HCT116 (cell line): ENCODE measurements at regions not wholly inside any gene's neighbourhood (a gene's known extent, or its start where the extent isn't known, plus 50 kb on each side); places are given as distances from the start of the nearest gene placed in this dataset.

Experiments used
- ATAC-seq: fragments of 200-7000 bp; cut with Tn5 transposase; 2 replicates; pipeline ENCODE4 v1.9.1; 2020; ENCODE audit warnings: mild to moderate bottlenecking, moderate library complexity
- BruUV-seq: library from RNA; stranded (reverse); fragments of 400-500 nt; replicated peaks from 2 replicates; lab custom pipeline; 2021; lab: Mats Ljungman, UMichigan
- CTCF ChIA-PET: fragments of 300-600 bp; sonication (Branson Sonifier 250); formaldehyde crosslinking; loops from one replicate; lab custom pipeline; 2021; ENCODE audit warnings: antibody characterized with exemption; lab: Charles Lee
- POLR2A ChIA-PET: fragments of 300-600, 350-600 bp; sonication (Branson Sonifier 250); formaldehyde crosslinking; loops from one replicate; lab custom pipeline; 2021; ENCODE audit warnings: antibody characterized with exemption; lab: Charles Lee
- RAD21 ChIA-PET, 2 experiments: fragments of 300-600 bp; sonication (Branson Sonifier 250); formaldehyde crosslinking; loops; one replicate each; lab custom pipeline; 2023; ENCODE audit warnings: low total read pairs in 2 of 2; ENCODE audit not compliant: uncharacterized antibody in 2 of 2, unreplicated experiment in 2 of 2, low non-redundant PET in 1 of 2; lab: Charles Lee
- DNase-seq: peaks from one replicate; pipeline ENCODE4 v3.0.0-alpha.2; 2010; ENCODE audit warnings: low read depth, low spot score
- H2AFZ ChIP-seq: fragments of 200-600 bp; shearing (Covaris generic), sonication (generic); 2 replicates; pipeline ENCODE4 v1.6.1; 2017; ENCODE audit warnings: low read depth, mixed run types, mixed read lengths, antibody characterized with exemption, low read length; ENCODE audit not compliant: poor library complexity, severe bottlenecking
- H3K27ac ChIP-seq: 2 replicates; pipeline ENCODE4 v1.5.1; 2012; ENCODE audit warnings: low read depth, low read length
- H3K27me3 ChIP-seq: fragments of 200-600 bp; sonication (generic); 2 replicates; pipeline ENCODE4 v1.6.1; 2016; ENCODE audit warnings: mixed run types, low read length, mixed read lengths; ENCODE audit not compliant: insufficient read depth
- H3K36me3 ChIP-seq, 2 experiments: fragments of 200-500 bp in 1 of 2; fragments of 200-600 bp in 1 of 2; sonication (Bioruptor generic) in 1 of 2; sonication (generic) in 1 of 2; 2 replicates each; pipeline versions ENCODE4 v1.5.1 to v1.6.1; 2014 to 2016; ENCODE audit warnings: low read length in 2 of 2, inconsistent platforms in 1 of 2, mixed read lengths in 1 of 2, mixed run types in 1 of 2; ENCODE audit not compliant: insufficient read depth in 2 of 2, control insufficient read depth in 1 of 2
- H3K4me1 ChIP-seq, 2 experiments: fragments of 200-600 bp in 1 of 2; sonication (generic) in 1 of 2; 2 replicates each; pipeline versions ENCODE4 v1.5.1 to v1.6.1; 2012 to 2017; ENCODE audit warnings: low read length in 2 of 2, inconsistent platforms in 1 of 2, mild to moderate bottlenecking in 1 of 2, mixed read lengths in 1 of 2, mixed run types in 1 of 2, moderate library complexity in 1 of 2; ENCODE audit not compliant: insufficient read depth in 2 of 2, control insufficient read depth in 1 of 2
- H3K4me2 ChIP-seq: fragments of 200-600 bp; sonication (generic); 2 replicates; pipeline ENCODE4 v1.6.1; 2017; ENCODE audit warnings: mixed run types, low read length, mixed read lengths
- H3K4me3 ChIP-seq, 2 experiments: fragments of 200-600 bp in 1 of 2; sonication (generic) in 1 of 2; replicated peaks in 1 of 2; 2 replicates each; pipeline ENCODE4 v1.5.1; 2011 to 2016; ENCODE audit warnings: low read length in 2 of 2, control low read depth in 1 of 2, low read depth in 1 of 2, mild to moderate bottlenecking in 1 of 2, mixed read lengths in 1 of 2, mixed run types in 1 of 2
- H3K79me2 ChIP-seq: fragments of 200-600 bp; sonication (generic); 2 replicates; pipeline ENCODE4 v1.6.1; 2017; ENCODE audit warnings: mild to moderate bottlenecking, mixed run types, low read length, moderate library complexity, mixed read lengths; ENCODE audit not compliant: insufficient read depth
- H3K9ac ChIP-seq: fragments of 200-600 bp; sonication (generic); 2 replicates; pipeline ENCODE4 v1.6.1; 2016; ENCODE audit warnings: low read length, mixed read lengths
- H3K9me2 ChIP-seq: fragments of 200-600 bp; sonication (generic), shearing (Covaris generic); 2 replicates; pipeline ENCODE4 v1.6.1; 2017; ENCODE audit warnings: mixed run types, mild to moderate bottlenecking, moderate library complexity; ENCODE audit not compliant: insufficient read depth
- H3K9me3 ChIP-seq, 2 experiments: fragments of 200-500 bp in 1 of 2; fragments of 200-600 bp in 1 of 2; sonication (Bioruptor generic) in 1 of 2; sonication (generic) in 1 of 2; 2 replicates each; pipeline ENCODE4 v1.6.1; 2014 to 2017; ENCODE audit warnings: low read length in 2 of 2, mixed read lengths in 2 of 2, inconsistent platforms in 1 of 2, low read depth in 1 of 2, mild to moderate bottlenecking in 1 of 2, mixed run types in 1 of 2, moderate library complexity in 1 of 2; ENCODE audit not compliant: control insufficient read depth in 1 of 2, insufficient read depth in 1 of 2
- H4K20me1 ChIP-seq: fragments of 200-600 bp; sonication (generic), shearing (Covaris generic); 2 replicates; pipeline ENCODE4 v1.6.1; 2017; ENCODE audit warnings: mixed run types, mild to moderate bottlenecking, moderate library complexity; ENCODE audit not compliant: insufficient read depth
- CEBPB ChIP-seq: IDR thresholded peaks from 2 replicates; pipeline ENCODE4 v1.6.1; 2012; ENCODE audit warnings: low read depth
- EGR1 ChIP-seq: IDR thresholded peaks from 2 replicates; pipeline ENCODE4 v1.6.1; 2012; ENCODE audit warnings: low read depth
- ELF1 ChIP-seq: IDR thresholded peaks from 2 replicates; pipeline ENCODE4 v1.6.1; 2012; ENCODE audit warnings: low read depth, borderline replicate concordance
- EZH2 ChIP-seq: fragments of 200-600 bp; sonication (generic); IDR thresholded peaks from 2 replicates; pipeline ENCODE4 v1.6.1; 2017; ENCODE audit warnings: antibody characterized with exemption, mixed run types
- EZH2phosphoT487 ChIP-seq: fragments of 200-600 bp; IDR thresholded peaks from 2 replicates; pipeline ENCODE4 v1.6.1; 2018; ENCODE audit warnings: antibody characterized with exemption, borderline replicate concordance
- FOSL1 ChIP-seq: IDR thresholded peaks from 2 replicates; pipeline ENCODE4 v1.6.1; 2012; ENCODE audit warnings: low read depth
- JUND ChIP-seq: IDR thresholded peaks from 2 replicates; pipeline ENCODE4 v1.6.1; 2012
- POLR2A ChIP-seq: IDR thresholded peaks from 2 replicates; pipeline ENCODE4 v1.7.0; 2011; ENCODE audit warnings: borderline replicate concordance; ENCODE audit not compliant: insufficient read depth, insufficient read length; ENCODE audit errors: extremely low read depth
- POLR2AphosphoS5 ChIP-seq: IDR thresholded peaks from 2 replicates; pipeline ENCODE4 v1.6.1; 2011; ENCODE audit warnings: mild to moderate bottlenecking, low read depth, low read length, moderate library complexity
- RAD21 ChIP-seq: IDR thresholded peaks from 2 replicates; pipeline ENCODE4 v1.6.1; 2012; ENCODE audit warnings: low read depth, mild to moderate bottlenecking
- SP1 ChIP-seq: IDR thresholded peaks from 2 replicates; pipeline ENCODE4 v1.6.1; 2012; ENCODE audit warnings: low read depth
- SRF ChIP-seq: IDR thresholded peaks from 2 replicates; pipeline ENCODE4 v1.6.1; 2012; ENCODE audit warnings: low read depth
- TCF7L2 ChIP-seq: IDR thresholded peaks from 2 replicates; pipeline ENCODE4 v1.7.0; 2011; ENCODE audit warnings: borderline replicate concordance, inconsistent platforms; ENCODE audit not compliant: insufficient read depth, insufficient read length; ENCODE audit errors: extremely low read depth
- ZFX ChIP-seq: fragments of 450-650 bp; IDR thresholded peaks from 2 replicates; pipeline ENCODE4 v1.6.1; 2017
- ZNF274 ChIP-seq: fragments of 200-500 bp; sonication (Bioruptor generic); IDR thresholded peaks from 2 replicates; pipeline ENCODE4 v1.6.1; 2014; ENCODE audit warnings: mild to moderate bottlenecking, low read depth, low read length, inconsistent platforms
- intact Hi-C: fragments of 100-400 bp; cut with micrococcal nuclease; formaldehyde crosslinking; loops from 2 replicates; pipeline ENCODE4 v1.10.0; 2022
- TF ChIP-seq, protein P1 (sequence below), 3 experiments: fragments of 200-600 bp in 1 of 3; sonication (generic) in 1 of 3; IDR thresholded peaks in 2 of 3; conservative IDR thresholded peaks in 1 of 3; 2 replicates each; pipeline ENCODE4 v1.5.1; 2012 to 2017; ENCODE audit warnings: low read depth in 2 of 3, low read length in 2 of 3, antibody characterized with exemption in 1 of 3, borderline replicate concordance in 1 of 3, control low read depth in 1 of 3, mild to moderate bottlenecking in 1 of 3, mixed read lengths in 1 of 3, mixed run types in 1 of 3, moderate library complexity in 1 of 3; ENCODE audit not compliant: insufficient read depth in 1 of 3
- TF ChIP-seq, protein P2 (sequence below): IDR thresholded peaks from 2 replicates; pipeline ENCODE4 v1.6.1; 2012
- TF ChIP-seq, protein P3 (sequence below): IDR thresholded peaks from 2 replicates; pipeline ENCODE4 v1.6.1; 2012

DNA sequence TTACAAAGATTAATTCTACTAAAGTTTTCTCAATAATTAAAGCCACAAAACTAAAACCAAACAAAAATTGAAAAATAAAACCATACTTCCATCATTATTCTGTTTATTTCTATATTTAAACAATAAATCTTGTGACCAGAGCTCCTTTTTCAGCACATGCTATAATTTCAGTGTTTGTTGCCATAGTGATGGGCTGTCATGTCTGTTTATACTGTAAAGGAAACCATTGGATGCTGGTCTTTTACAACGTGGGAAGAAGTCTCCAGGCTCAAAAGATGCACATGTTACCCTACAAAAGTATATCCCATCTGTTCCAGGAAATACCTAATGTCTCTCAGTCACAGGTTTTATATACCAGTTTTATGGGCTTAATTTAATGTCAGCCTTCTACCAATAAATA lies 100.1 kb upstream of the MC2R start:
- CTCF ChIA-PET, result no interaction called here
- Histone ChIP-seq H3K9me2 (no peaks in the 10 kb centered on the region), H4K20me1 (no peaks in the 10 kb centered on the region), H3K4me1 (no peaks in the 10 kb centered on the region), H3K79me2 (no peaks in the 10 kb centered on the region), H3K4me2 (no peak overlapping the region), H3K27ac (no peak overlapping the region), H2AFZ (no peak overlapping the region), H3K4me3 (no peak overlapping the region), H3K27me3 (peaks cover 23% of the 10 kb centered on the region), H3K9me3 (no peaks in the 10 kb centered on the region), H3K36me3 (no peaks in the 10 kb centered on the region), H3K9ac (no peak overlapping the region)
- no peak for DNase-seq
- RAD21 ChIA-PET, result no interaction called here
- no peak for ATAC-seq
- no peak for TF ChIP-seq ELF1
- no peak for TF ChIP-seq EZH2
- no peak for TF ChIP-seq TCF7L2
- TF ChIP-seq EZH2phosphoT487, result no peak
- TF ChIP-seq, protein P1, sequence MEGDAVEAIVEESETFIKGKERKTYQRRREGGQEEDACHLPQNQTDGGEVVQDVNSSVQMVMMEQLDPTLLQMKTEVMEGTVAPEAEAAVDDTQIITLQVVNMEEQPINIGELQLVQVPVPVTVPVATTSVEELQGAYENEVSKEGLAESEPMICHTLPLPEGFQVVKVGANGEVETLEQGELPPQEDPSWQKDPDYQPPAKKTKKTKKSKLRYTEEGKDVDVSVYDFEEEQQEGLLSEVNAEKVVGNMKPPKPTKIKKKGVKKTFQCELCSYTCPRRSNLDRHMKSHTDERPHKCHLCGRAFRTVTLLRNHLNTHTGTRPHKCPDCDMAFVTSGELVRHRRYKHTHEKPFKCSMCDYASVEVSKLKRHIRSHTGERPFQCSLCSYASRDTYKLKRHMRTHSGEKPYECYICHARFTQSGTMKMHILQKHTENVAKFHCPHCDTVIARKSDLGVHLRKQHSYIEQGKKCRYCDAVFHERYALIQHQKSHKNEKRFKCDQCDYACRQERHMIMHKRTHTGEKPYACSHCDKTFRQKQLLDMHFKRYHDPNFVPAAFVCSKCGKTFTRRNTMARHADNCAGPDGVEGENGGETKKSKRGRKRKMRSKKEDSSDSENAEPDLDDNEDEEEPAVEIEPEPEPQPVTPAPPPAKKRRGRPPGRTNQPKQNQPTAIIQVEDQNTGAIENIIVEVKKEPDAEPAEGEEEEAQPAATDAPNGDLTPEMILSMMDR (IDR thresholded peaks at IDR 0.05 in 2 of 3, conservative IDR thresholded peaks at IDR 0.05 in 1 of 3; ENCODE audit: borderline replicate concordance in 1 of 3, insufficient read depth in 1 of 3, low read depth in 2 of 3, low read length in 2 of 3), result no peak
- TF ChIP-seq JUND, result no peak
- no TSS peak for BruUV-seq
- POLR2A ChIA-PET, result no interaction called here
- intact Hi-C loops, result no loop called here

DNA sequence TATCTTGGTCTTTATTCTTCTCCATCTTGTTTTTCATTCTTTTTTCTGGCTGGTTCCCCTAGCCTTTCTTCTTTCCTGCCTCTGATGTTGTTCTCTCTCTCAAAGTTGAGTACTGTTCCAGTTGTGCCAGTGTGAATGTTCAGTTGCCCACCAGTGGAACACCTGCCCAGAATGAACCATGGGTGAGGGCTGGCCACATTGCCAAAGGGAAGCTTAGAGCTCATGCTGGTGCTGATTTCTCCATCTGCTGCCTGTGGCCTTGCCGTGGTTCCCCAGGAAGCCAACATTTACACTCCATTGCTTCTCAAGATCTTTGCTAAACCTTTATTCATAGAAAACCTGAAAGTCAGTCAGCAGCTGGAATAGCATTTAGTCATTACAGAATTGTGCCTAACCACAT lies 99.1 kb upstream of the MC2R start:
- Histone ChIP-seq H4K20me1 (no peaks in the 10 kb centered on the region), H3K9ac (no peak overlapping the region), H2AFZ (no peak overlapping the region), H3K9me3 (no peaks in the 10 kb centered on the region), H3K27ac (no peak overlapping the region), H3K4me3 (no peak overlapping the region), H3K27me3 (peaks cover 15% of the 10 kb centered on the region; the same call in 1 of the 2 replicates), H3K9me2 (no peaks in the 10 kb centered on the region), H3K4me2 (no peak overlapping the region), H3K36me3 (no peaks in the 10 kb centered on the region), H3K79me2 (no peaks in the 10 kb centered on the region)
- DNase-seq, result no peak
- ChIA-PET CTCF (no interaction called here), POLR2A (no interaction called here), RAD21 (no interaction called here)
- BruUV-seq, result no TSS peak
- intact Hi-C loops, result no loop called here
- TF ChIP-seq SP1, result no peak
- TF ChIP-seq JUND, result no peak
- no peak for TF ChIP-seq SRF
- TF ChIP-seq ZFX, result no peak
- TF ChIP-seq EZH2, result no peak
- no peak for TF ChIP-seq POLR2A
- no peak for TF ChIP-seq TCF7L2
- no peak for TF ChIP-seq CEBPB
- TF ChIP-seq, protein P2, sequence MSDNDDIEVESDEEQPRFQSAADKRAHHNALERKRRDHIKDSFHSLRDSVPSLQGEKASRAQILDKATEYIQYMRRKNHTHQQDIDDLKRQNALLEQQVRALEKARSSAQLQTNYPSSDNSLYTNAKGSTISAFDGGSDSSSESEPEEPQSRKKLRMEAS, result no peak
- TF ChIP-seq POLR2AphosphoS5, result no peak
- TF ChIP-seq RAD21, result no peak
- TF ChIP-seq ZNF274, result no peak
- no peak for TF ChIP-seq EGR1
- no peak for TF ChIP-seq EZH2phosphoT487
- TF ChIP-seq FOSL1, result no peak
- TF ChIP-seq, protein P1 (IDR thresholded peaks at IDR 0.05 in 2 of 3, conservative IDR thresholded peaks at IDR 0.05 in 1 of 3; ENCODE audit: borderline replicate concordance in 1 of 3, insufficient read depth in 1 of 3, low read depth in 2 of 3, low read length in 2 of 3), result no peak
- TF ChIP-seq, protein P3, sequence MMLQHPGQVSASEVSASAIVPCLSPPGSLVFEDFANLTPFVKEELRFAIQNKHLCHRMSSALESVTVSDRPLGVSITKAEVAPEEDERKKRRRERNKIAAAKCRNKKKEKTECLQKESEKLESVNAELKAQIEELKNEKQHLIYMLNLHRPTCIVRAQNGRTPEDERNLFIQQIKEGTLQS, result no peak
- TF ChIP-seq, all 23 proteins: peak for 0
- no peak for ATAC-seq
- H3K4me1 ChIP-seq, result no peaks in the 10 kb centered on the region
